Fibroblast of pulmonary artery (primary cell): ENCODE measurements at regions not wholly inside any gene's neighbourhood (a gene's known extent, or its start where the extent isn't known, plus 50 kb on each side); places are given as distances from the start of the nearest gene placed in this dataset.

ENCODE experiments used
- DNase-seq: peaks from one replicate; pipeline ENCODE4 v3.0.0-alpha.2; 2010; ENCODE audit warnings: low read depth
- H3K4me3 ChIP-seq: replicated peaks from 2 replicates; pipeline ENCODE4 v1.5.1; 2011; ENCODE audit warnings: low read depth, mild to moderate bottlenecking, control low read depth, low read length, moderate library complexity
- TF ChIP-seq, protein P1 (sequence below): IDR thresholded peaks from 2 replicates; pipeline ENCODE4 v1.5.1; 2011; ENCODE audit warnings: mild to moderate bottlenecking, control low read depth, low read length, inconsistent platforms; ENCODE audit errors: missing control alignments

DNA sequence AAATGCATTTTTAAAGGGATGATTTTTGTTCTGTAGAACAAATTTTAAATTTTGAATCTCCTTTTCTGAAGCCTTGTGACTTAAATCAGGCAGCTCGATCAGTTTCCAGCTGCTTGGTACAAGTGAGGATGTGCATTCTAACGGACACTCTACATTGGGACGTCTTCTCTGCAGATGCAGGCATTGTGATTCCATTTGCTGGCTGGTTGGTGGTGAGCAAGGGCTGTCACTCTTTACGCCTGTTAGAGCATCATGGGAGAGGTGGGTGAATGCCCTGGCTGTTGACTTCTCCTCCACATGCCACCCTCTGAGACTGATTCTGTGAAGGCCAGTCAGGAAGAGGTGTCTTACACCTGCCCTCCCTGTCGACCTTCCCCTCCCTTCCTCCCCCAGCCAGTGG is 240.5 kb upstream of the RNF32 start:
- no peak for DNase-seq
- TF ChIP-seq, protein P1, sequence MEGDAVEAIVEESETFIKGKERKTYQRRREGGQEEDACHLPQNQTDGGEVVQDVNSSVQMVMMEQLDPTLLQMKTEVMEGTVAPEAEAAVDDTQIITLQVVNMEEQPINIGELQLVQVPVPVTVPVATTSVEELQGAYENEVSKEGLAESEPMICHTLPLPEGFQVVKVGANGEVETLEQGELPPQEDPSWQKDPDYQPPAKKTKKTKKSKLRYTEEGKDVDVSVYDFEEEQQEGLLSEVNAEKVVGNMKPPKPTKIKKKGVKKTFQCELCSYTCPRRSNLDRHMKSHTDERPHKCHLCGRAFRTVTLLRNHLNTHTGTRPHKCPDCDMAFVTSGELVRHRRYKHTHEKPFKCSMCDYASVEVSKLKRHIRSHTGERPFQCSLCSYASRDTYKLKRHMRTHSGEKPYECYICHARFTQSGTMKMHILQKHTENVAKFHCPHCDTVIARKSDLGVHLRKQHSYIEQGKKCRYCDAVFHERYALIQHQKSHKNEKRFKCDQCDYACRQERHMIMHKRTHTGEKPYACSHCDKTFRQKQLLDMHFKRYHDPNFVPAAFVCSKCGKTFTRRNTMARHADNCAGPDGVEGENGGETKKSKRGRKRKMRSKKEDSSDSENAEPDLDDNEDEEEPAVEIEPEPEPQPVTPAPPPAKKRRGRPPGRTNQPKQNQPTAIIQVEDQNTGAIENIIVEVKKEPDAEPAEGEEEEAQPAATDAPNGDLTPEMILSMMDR = no peak

GRCh38 chr7:156397249-156397648 is 243.3 kb upstream of the RNF32 start:
- H3K4me3 ChIP-seq = no peak overlapping the region
- TF ChIP-seq, protein P1 = no peak
- DNase-seq = no peak

More for the DNA sequence above, 240.5 kb upstream of the RNF32 start:
- H3K4me3 ChIP-seq = no peak overlapping the region

DNA sequence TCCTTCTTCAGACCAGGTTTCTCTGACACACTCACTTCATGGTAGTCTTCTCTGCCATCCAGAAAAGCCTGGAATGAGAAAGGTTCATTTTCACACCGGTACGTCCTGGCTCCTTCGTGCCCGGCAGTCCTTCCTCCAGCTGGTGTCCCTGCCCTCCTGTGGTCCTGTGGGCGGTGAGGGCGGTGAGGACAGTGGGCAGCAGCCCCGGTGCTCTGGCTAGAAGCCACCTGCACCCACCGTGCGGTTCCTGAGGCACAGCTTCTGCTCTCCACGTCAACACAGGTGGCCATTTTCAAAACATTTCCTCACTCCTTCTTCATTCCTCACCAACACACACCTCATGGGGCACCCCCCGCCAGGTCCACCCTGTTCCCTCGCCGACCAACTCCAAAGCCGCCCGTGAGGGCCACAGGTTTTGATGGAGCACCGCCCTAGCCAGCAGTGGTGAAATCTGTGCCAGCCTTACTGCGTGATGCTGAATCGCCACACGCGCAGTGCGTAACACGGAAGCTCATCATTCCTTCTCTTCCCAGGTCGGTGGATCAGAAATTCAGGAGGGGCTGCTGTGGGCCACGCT is 251.4 kb upstream of the RNF32 start:
- DNase-seq = no peak
- TF ChIP-seq, protein P1 = no peak
- H3K4me3 ChIP-seq = no peak overlapping the region

- TF ChIP-seq, protein P1 = no peak
- H3K4me3 ChIP-seq = no peak overlapping the region
- no peak for DNase-seq
Observed at GRCh38 chr7:156386097-156386496, 254.5 kb upstream of the RNF32 start.

DNA sequence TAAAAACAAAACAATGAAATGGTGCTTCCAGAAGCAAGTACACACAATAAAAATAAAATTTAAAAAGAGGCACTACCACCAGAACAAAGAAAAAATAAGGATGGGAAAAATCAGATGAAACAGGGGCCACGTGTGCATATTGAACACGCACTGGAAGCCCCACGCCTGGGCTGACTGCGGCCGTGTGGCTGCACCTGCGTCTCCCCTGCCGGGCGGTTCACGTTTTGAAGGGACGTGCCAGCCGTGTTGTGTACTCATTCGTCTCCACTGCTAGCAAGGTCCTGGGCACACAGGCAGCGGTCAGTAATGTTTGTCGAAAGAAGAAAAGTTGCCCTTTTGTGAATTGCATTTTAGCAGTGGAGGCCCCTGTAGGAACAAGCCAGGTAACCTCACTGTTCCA is 255.9 kb upstream of the RNF32 start:
- TF ChIP-seq, protein P1 = no peak
- no peak for DNase-seq

GRCh38 chr7:156383526-156383925 is 257.0 kb upstream of the RNF32 start:
- H3K4me3 ChIP-seq = no peak overlapping the region
- no peak for DNase-seq
- TF ChIP-seq, protein P1 = no peak

More for the DNA sequence above, 255.9 kb upstream of the RNF32 start:
- H3K4me3 ChIP-seq = no peak overlapping the region

DNA sequence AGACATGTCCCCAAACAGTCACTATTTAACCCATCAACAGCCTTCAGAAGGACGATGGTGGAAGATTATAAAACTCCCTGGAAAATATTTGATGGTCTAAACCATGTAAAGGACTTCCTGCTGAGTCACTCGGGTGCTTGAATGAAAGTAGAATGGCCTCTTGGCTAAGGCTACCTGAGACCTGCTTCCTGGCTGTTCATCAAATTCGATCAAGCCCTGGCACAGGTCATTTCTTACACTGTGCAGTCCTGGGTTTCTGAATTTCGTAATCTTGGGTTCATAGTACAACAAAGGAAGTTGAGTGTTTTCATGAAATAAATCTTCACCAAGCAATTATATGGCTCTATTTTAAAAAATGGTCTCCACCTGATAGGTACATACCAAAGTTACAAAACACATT is 260.3 kb upstream of the RNF32 start:
- DNase-seq = no peak
- TF ChIP-seq, protein P1 = no peak
- H3K4me3 ChIP-seq = no peak overlapping the region
